ENCODE measurements at regions not wholly inside any gene's neighbourhood (a gene's known extent, or its start where the extent isn't known, plus 50 kb on each side); places are given as distances from the start of the nearest gene placed in this dataset.

DNA sequence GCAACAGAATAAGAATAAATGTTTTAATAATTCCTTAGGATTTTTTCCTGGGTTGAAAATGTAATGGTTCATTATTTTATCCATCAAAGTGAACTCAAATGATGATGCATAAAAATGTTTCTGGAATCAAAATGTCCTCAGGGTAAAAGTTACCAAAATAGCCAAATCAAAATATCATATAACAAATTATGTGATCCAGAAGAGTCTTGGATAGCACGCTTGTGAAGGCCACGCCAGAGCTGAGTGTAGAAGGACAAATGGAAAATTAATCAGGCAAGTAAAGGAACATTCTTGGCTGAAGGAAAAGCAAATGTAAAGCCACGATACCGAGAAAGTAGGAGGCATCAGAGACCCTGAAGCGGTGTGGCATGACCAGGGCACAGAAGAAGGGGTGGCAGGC, 169.2 kb downstream of the CAPZA3 start:
- no peaks in the 10 kb centered on the region for H3K4me1 ChIP-seq
- no peaks in the 10 kb centered on the region for H3K9me3 ChIP-seq
- H3K36me3 ChIP-seq = no peaks in the 10 kb centered on the region
- intact Hi-C loops (cut with DNase I) = no loop called here
- H3K4me3 ChIP-seq = no peak overlapping the region
- DNase-seq (ENCODE audit: extremely low spot score in 2 of 2) = no peak
- TF ChIP-seq POLR2AphosphoS5 (IDR thresholded peaks at IDR 0.05; ENCODE audit: insufficient read depth in 1 of 2, low read depth in 1 of 2) (no peak), CTCF (IDR thresholded peaks at IDR 0.05) (no peak), POLR2A (IDR thresholded peaks at IDR 0.05) (no peak)
- no peaks in the 10 kb centered on the region for H3K27me3 ChIP-seq
- H3K27ac ChIP-seq = no peak overlapping the region

DNA sequence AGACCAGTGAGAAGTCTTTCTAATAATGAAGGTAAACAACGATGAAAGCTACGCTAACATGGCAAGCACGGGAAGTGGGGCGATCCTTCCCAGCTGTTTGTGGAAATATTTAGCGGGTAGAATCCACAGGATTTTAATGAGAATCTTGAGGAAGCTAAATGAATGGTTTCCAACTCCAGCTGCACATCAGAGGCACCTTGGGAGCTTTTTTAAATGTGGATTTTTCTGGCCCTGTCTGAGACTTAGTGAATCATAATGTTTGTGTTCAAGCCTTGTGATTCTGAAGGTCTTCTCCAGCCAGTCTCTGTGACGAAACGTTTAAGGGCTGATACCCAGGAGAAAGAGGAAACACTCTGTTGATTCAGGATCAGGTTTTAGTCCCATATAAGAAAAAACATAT, 169.8 kb downstream of the CAPZA3 start:
- H3K4me1 ChIP-seq = no peaks in the 10 kb centered on the region
- no peak overlapping the region for H3K27ac ChIP-seq
- H3K36me3 ChIP-seq = no peaks in the 10 kb centered on the region
- DNase-seq (ENCODE audit: extremely low spot score in 2 of 2) = no peak
- TF ChIP-seq POLR2AphosphoS5 (IDR thresholded peaks at IDR 0.05; ENCODE audit: insufficient read depth in 1 of 2, low read depth in 1 of 2) = no peak
- TF ChIP-seq CTCF (IDR thresholded peaks at IDR 0.05) = no peak
- no peak for TF ChIP-seq POLR2A (IDR thresholded peaks at IDR 0.05)
- intact Hi-C loops (cut with DNase I) = no loop called here
- H3K9me3 ChIP-seq = no peaks in the 10 kb centered on the region
- no peak overlapping the region for H3K4me3 ChIP-seq
- H3K27me3 ChIP-seq = no peaks in the 10 kb centered on the region

GRCh38 chr12:18908191-18908590, 170.3 kb downstream of the CAPZA3 start:
- H3K36me3 ChIP-seq = no peaks in the 10 kb centered on the region
- TF ChIP-seq POLR2A (IDR thresholded peaks at IDR 0.05) (no peak), POLR2AphosphoS5 (IDR thresholded peaks at IDR 0.05; ENCODE audit: insufficient read depth in 1 of 2, low read depth in 1 of 2) (no peak), CTCF (IDR thresholded peaks at IDR 0.05) (no peak)
- no peaks in the 10 kb centered on the region for H3K27me3 ChIP-seq
- intact Hi-C loops (cut with DNase I) = no loop called here
- H3K4me3 ChIP-seq = no peak overlapping the region
- no peaks in the 10 kb centered on the region for H3K9me3 ChIP-seq
- no peak for DNase-seq (ENCODE audit: extremely low spot score in 2 of 2)
- H3K27ac ChIP-seq = no peak overlapping the region
- no peaks in the 10 kb centered on the region for H3K4me1 ChIP-seq

DNA sequence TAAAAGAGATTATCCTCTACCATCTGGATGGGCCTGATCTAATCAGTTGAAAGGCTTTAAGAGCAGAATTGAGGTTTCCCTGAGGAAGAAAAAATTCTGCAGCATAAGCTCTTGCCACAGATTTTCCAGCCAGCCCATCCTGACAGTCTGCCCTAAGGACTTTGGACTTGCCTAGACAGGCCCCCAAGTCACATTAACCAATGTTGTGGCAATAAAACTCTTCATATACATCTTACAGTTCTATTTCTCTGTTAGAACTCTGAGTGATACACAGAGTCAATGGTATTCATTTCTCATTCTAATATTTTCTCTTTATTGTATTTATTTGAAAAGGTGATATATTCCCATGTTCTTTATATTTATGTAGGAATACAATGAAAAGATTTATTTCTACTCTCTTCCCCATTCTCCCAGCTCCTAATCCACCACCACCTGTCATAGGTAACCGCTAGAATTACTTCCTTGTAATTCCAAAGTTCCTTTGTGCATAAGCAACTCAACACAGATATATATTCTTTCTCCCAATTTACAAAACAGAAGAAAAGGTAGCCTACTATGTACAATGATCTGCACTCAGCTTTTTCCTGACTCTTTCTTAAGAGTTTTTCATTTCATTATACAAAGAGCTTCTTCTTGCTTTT, 182.1 kb downstream of the CAPZA3 start:
- H3K27me3 ChIP-seq = no peaks in the 10 kb centered on the region
- H3K36me3 ChIP-seq = no peaks in the 10 kb centered on the region
- no peaks in the 10 kb centered on the region for H3K4me1 ChIP-seq
- no peak overlapping the region for H3K27ac ChIP-seq
- TF ChIP-seq POLR2AphosphoS5 (IDR thresholded peaks at IDR 0.05; ENCODE audit: insufficient read depth in 1 of 2, low read depth in 1 of 2) (no peak), CTCF (IDR thresholded peaks at IDR 0.05) (no peak), POLR2A (IDR thresholded peaks at IDR 0.05) (no peak)
- no peak overlapping the region for H3K4me3 ChIP-seq
- DNase-seq (ENCODE audit: extremely low spot score in 2 of 2) = no peak
- H3K9me3 ChIP-seq = no peaks in the 10 kb centered on the region
- intact Hi-C loops (cut with DNase I) = no loop called here

- H3K4me1 ChIP-seq = no peaks in the 10 kb centered on the region
- no peak overlapping the region for H3K4me3 ChIP-seq
- no peaks in the 10 kb centered on the region for H3K9me3 ChIP-seq
- H3K27me3 ChIP-seq = no peaks in the 10 kb centered on the region
- no peak for DNase-seq (ENCODE audit: extremely low spot score in 2 of 2)
- H3K27ac ChIP-seq = no peak overlapping the region
- no peak for TF ChIP-seq CTCF (IDR thresholded peaks at IDR 0.05)
- TF ChIP-seq POLR2AphosphoS5 (IDR thresholded peaks at IDR 0.05; ENCODE audit: insufficient read depth in 1 of 2, low read depth in 1 of 2) = no peak
- TF ChIP-seq POLR2A (IDR thresholded peaks at IDR 0.05) = no peak
- intact Hi-C loops (cut with DNase I) = no loop called here
- no peaks in the 10 kb centered on the region for H3K36me3 ChIP-seq
Observed at GRCh38 chr12:18922851-18923250, 184.9 kb downstream of the CAPZA3 start.

Measured in vagina (tissue), 2 donors.